Skeletal muscle cell (primary cell): ENCODE measurements at regions not wholly inside any gene's neighbourhood (a gene's known extent, or its start where the extent isn't known, plus 50 kb on each side); places are given as distances from the start of the nearest gene placed in this dataset.

Experiments
- DNase-seq: peaks from one replicate; pipeline ENCODE4 v3.0.0-alpha.2; 2010; ENCODE audit warnings: low read depth
- H3K4me3 ChIP-seq: 2 replicates; pipeline ENCODE4 v1.5.1; 2011; ENCODE audit warnings: low read depth, mild to moderate bottlenecking, control low read depth, low read length, moderate library complexity

DNA sequence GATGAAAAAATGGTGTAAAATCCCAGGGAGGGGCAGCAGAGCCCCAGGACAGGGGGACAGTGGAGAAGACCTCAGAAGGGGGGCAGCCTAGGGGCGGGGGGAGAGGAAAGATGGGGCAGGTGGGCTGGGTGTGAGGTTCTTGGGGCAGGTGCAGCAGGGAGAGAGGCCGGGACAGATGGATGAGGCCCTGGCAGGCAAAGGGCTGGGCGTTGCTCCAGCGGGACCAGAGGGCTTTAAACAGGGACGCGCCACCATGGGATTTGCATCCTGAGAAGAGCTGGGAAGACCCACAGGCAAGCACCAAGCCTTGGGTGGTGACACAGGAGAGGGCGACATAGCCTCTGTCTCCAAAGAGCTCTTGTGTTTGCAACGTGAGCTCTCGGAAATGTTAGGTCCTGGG is 1342.8 kb downstream of the TBC1D22A start:
- DNase-seq, result no peak
- no peak overlapping the region for H3K4me3 ChIP-seq

DNA sequence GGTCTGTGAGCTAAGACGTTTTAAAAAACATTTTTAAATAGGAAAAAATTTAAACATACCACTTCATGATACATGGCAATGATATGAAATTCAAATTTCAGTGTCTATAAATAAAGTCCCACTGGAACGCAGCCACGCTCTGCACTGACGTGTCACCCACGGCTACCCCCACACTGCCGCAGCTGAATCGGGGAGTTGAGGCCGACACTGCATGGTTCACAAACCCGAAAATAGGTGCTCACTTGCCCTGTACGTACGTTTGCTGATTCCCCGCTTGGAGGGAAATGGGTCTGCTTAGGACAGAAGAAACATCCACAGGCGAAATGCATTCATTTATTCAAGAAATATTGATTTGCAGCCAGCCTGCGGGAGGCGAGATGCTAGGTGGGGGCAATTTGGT is 1342.3 kb downstream of the TBC1D22A start:
- DNase-seq, result no peak
- H3K4me3 ChIP-seq, result no peak overlapping the region

DNA sequence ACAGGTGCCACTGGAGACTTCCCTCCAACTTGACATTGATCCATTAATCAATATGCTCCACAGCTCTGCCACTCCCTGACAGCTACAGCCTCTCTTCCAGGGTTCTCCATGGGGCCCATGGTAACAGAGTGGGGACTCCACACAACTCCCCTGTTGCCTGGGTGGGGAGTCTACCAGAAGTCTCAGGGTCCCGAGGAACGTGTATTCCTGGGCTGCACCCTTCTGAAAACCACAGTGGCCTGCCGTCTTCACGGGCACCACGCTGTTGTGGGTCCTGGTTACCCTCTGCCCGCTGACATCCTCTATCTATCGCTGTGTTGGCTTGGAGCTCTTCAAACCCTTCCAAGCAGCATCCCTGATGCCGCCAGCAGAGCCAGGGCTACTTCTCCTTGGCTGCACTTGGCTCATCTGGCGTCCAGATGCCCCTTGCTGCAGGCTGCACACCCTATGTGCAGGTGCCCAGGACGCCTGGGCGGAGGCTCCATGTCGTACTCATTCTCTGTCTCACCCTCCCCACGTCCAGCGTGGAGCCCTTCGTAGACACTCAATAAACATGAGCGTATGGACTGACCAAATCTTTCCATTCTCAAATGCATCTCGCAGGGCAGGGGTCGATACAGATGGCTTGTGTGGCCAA is 1341.8 kb downstream of the TBC1D22A start:
- no peak for DNase-seq
- H3K4me3 ChIP-seq, result no peak overlapping the region

DNA sequence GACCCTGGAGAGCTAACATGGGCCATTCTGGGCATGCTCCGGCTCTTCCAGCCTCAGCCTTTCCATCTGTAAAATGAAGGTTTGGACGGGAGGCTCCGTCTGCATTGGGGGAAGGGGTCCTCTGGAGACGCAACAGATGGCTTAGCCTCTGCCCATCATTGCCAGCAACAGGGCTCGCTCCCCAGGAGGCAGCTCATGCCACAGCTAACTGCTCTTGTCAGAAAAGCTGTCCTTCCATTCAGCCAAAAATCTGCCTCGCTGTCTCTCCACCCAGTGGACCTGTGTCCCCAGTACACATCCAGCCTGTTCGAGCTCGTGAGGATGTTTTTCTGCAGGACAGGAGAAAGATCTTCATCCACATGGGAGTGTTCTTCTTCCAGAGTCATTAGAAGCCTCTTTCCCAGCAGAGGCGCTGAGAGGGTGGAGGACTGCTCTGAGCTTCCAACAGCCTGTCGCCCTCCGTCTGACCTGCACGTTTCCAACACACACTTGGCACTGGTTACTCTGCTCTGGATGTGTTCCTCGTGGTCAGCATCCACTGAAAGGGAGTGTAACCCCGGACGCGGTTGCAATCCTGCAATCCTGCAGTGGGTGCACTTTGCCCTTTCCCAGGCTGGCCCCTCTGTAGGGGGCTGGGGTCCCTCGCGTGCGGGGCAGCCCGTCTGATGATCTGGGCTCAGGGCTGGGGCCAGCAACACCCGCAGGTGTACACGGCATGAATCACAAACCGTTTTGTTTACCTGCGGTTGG is 1340.9 kb downstream of the TBC1D22A start:
- no peak overlapping the region for H3K4me3 ChIP-seq
- no peak for DNase-seq

DNA sequence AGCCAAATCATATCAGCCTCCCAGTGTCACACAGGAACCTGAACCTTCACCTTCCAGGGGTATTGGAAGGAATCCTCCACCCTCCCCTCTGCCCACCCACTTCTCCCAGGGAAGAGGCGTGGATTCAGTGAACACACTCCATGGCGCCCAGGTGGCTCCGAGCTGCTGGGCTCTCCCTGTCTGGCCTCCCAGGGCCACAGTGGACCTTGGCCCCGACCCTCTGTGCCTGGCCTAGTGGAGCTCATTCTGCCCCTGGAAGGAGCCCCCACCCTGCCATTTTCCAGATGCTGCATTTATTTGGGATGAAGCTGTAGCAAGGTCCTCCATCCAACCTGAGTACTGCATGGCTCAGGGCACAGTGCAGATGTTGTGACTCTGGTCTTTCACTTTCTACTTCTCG is 1340.1 kb downstream of the TBC1D22A start:
- no peak for DNase-seq

DNA sequence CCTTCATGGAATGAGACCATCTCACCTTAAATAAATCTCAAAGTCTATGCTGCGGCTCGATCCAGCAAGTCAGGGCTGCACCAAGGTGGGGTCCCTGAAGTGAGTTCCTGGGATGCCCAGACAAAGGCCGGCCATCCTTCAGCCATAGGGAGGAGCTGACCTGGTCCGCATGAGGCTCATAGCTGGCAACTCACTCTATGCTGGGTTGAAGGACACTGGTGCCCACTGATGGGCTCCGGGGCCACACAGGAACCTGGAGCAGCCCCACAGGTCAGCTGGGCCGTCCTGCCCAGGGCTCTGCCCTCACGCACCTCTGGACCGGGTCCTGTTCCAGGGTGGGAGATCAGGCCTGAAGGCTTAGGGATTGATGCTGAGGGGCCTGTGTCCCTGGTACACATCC is 1339.3 kb downstream of the TBC1D22A start:
- no peak for DNase-seq
- H3K4me3 ChIP-seq, result no peak overlapping the region

More for the DNA sequence above, 1340.1 kb downstream of the TBC1D22A start:
- no peak overlapping the region for H3K4me3 ChIP-seq

DNA sequence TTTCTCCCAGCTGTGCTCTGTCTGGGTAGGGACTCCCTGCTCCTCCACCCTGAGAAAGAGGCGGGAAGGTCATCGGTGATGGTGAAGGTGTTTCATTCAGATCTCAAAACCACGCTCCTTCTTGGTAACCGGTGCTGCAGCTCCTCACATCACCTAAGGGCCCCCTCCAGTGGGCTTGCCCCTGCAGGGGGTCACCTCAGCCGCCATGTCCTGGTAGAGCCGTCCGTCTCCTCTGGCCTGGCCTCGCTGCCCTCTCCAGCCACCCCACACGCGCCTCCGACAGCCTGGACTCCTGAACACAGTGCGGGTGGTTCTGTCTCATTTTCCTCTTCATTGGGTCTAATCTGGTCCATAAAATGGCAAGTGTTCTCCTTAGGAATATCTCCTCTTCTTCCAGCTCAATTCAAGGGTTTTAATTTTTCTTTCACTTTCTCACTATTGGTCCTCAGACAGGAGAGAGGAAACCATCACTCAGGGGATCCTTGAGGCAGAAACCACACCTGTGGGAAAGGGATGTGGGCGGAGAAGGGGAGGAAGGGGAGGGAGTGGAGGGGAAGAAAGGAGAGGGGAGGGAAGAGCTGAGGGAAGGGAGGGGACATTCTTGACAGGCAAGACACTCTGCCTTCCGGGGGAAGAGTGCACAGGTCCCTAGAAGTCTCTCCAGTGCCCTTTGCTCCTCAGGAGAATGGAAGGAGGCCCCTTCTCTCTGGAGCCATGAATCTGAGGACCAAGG is 1338.4 kb downstream of the TBC1D22A start:
- H3K4me3 ChIP-seq, result no peak overlapping the region
- DNase-seq, result no peak

DNA sequence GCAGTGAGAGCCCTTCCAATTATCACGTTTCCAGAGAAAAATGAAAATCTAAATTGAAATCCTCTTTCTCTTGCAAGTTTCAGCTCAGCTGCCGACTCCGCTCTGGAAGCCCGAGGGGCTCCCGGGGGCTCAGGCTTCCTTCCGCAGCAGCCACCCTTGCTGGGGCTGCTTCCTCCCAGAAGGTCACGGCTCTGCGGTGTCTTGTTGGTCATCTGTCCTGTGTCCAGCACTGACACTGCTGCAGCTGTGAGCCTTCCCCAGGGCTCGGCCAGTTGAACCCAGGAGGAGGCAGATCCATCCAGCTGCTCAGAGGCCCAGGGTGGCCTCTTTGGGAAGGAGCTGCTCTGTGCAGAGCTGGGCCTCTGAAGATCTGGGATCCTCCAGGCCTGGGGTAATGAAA is 1337.2 kb downstream of the TBC1D22A start:
- no peak for DNase-seq
- no peak overlapping the region for H3K4me3 ChIP-seq

DNA sequence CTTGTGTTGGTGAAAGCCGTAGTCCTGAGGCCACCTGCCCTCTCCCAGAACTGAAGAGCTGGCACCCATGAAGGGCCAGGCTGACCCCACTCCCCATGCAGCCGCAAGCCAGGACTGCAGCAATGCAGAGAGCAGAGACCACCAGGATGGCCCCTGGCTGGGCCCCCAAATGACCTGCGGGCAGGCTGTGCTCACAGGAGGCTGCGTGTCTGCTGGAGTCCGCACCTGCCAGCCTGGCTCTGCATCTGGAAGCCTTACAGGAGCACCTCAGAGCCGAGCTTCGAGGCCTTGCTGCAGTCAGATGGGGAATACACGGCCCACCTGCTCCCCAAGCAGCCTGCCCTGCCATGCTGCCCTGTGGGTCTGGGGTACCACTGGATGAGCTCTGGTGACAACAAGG is 1336.8 kb downstream of the TBC1D22A start:
- no peak overlapping the region for H3K4me3 ChIP-seq
- no peak for DNase-seq

DNA sequence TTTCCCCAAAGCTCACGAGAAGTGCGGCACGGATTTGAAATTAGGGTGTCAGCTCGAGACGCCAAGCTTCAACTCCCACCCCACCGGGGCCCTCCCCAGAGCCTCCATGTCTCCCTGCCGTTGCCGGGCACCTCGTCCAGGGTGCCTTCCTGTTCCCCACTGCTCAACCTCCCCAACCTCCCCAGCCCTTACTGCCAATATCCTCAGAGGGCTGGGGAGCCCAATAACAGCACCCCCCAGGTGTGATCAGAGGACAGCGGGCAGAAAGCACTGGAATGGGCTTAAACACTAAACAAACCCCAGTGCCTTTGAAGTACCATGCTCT is 1336.4 kb downstream of the TBC1D22A start:
- H3K4me3 ChIP-seq, result no peak overlapping the region
- DNase-seq, result no peak

DNA sequence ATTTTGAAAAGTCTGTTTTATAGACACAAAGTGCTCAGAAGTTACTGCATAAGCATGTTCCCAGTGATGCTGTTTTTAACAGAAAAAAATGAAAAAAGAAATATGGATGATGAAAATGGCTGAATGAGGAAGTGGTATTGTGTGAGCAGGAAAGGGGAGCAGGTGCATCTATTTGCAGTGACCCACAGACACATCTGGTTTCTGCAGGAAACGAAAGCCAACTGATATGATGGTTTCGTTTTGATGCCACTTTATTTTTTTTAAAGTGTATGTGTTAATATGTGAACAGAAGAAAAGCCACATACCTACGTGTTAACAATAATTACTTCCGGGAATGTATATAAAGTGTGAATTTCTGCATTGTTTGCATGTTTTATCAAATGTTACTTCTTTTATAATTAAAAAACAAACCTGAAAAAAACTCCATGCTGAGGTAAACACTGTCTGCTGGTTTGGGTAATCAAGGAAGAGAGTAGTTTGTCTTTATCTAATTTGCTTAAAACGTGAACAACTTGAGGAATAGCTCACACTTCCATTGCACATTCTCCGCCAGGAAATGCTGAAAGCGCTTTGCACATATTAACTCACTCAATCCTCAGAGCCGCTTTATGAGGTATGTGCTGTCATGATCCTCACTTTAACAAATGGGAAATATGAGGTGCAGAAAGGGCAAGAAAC is 1335.9 kb downstream of the TBC1D22A start:
- no peak for DNase-seq
- H3K4me3 ChIP-seq, result no peak overlapping the region

DNA sequence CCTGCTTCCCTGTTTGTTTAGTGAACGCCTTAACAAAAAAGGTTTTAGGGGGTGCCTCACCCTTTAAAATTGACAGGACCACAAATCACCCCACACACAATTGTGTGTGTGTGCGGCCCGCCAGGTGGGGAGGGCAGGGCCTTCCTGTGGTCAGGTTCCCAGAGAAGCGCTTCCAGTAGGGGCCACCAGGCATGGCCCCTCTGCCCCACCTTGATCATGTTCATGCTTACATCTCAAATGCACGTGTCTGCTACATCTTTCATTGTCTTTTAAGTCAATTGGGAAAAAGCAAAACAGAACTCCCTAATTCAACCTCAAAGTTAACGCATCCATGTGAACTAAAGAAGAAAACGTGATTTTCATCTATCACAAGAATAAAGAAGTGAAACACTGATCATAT is 1335.3 kb downstream of the TBC1D22A start:
- H3K4me3 ChIP-seq, result no peak overlapping the region
- DNase-seq, result no peak

DNA sequence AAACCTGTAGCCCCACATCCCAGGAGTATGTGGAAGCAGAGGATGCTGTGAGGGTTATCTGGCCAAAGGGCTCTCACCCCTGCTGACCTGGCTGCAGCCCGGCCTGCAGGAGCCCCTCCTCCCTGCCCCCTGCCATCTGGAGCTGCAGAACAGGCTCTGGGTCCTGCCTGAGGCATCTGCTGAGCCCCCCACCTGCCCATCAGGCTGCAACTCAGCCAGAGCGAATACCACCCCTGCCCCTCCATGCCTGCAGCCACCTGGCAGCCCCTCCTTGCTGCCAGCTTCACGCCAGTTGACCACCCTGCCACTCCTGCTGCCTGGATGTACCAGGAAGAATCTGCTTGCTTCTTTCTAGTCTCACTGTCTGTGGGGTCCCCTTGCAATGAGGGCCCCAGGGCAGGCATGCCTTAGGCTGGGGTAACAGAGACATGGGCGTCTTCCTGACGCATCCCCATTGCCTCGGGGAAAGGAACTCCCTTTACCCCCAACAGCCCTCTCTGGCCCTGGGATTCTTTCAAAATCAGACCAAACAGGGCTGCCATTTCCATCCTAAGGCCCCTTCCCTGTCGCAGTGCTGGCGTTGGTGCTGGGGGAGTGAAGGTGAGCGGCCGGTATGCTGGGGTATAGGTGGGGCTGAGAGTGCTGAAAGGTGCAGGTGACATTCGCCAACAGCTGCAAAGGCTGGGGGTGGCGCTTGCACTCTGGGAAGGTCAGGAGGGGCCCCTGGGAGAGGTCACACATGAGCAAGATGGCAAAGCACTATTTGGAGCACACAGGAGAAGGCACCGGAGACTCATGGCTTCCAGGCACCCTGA is 1334.6 kb downstream of the TBC1D22A start:
- H3K4me3 ChIP-seq, result no peak overlapping the region
- DNase-seq, result no peak

DNA sequence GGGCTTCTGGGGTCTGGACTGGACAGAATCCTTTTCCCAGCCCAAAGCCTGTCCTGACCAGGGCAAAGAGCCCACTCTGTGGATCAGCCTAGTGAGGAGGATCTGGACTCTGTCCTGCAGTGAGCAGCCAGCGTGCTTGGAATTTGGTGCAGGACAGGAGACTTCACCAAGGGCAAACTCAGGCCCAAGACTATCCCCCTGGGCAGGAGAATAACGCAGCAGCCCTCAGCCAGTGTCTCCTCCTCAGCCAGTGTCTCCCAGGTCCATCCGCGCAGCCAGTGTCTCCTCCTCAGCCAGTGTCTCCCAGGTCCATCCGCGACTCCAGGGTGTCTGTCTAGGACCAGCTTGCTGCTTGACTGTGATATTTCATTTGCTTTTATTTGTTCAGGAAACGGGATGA is 1334.0 kb downstream of the TBC1D22A start:
- H3K4me3 ChIP-seq, result no peak overlapping the region
- no peak for DNase-seq

DNA sequence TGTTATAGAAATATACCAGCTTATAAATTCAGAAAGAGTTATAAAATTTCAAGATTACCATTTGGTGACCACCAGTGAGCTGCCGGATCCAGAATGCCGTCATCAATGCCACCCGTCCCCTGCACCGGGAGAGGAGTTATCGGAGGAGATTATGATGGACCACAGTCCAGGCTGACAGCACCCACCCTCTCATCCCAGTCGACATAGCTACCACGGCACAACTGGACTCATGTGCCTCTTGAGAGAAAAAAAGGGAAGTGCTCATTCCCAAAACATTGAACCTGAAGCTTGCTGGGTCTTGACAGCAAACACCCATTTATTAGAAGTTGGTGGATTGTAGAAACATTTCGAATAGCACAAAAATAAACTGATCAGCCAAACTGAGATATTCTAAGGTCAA is 1331.5 kb downstream of the TBC1D22A start:
- H3K4me3 ChIP-seq, result no peak overlapping the region
- no peak for DNase-seq

DNA sequence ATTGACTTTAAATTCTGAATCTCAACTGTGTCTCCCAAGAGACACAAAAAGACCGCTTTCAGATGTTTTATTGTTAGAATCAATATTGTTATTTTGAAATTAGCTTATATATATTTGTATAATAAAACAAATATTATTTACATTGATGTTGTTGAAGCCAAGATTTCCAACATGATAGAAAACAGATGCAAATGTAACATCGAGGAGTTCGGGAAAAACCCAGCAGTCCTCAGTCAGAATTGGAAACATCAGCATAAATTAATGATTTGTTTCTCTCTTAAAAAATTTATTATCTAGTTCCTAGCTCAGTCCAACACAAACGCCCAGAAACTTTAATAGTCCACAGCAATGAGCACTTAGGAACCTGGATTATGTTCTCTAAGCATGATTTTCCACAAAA is 1330.4 kb downstream of the TBC1D22A start:
- H3K4me3 ChIP-seq, result no peak overlapping the region
- no peak for DNase-seq

DNA sequence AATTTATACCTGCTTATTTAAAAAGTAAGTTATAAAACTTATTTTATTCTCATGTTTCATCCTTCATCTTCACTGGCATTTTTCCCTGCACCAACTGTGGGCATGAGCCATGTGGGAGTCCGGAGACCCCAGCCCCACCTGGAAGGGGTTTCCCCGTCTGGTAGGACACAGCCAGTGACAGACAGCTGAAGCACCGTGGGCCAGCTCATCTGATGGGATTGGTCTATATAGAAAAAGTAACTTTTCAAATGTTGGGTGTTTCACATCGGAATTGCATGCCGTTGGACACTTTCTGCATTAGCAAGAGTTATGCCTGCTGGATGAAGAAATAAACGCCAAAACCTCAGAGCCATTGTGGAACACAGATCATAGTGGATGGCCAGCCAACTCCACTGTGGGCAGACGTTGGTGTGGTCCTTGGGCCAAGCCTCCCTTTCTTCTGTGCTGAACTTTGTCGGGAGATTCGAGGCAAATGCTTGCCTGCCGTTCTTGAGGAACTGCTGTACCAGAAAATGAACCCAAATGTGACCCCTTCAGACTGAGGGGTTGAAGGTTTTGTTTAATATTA is 1329.3 kb downstream of the TBC1D22A start:
- no peak overlapping the region for H3K4me3 ChIP-seq
- DNase-seq, result no peak

DNA sequence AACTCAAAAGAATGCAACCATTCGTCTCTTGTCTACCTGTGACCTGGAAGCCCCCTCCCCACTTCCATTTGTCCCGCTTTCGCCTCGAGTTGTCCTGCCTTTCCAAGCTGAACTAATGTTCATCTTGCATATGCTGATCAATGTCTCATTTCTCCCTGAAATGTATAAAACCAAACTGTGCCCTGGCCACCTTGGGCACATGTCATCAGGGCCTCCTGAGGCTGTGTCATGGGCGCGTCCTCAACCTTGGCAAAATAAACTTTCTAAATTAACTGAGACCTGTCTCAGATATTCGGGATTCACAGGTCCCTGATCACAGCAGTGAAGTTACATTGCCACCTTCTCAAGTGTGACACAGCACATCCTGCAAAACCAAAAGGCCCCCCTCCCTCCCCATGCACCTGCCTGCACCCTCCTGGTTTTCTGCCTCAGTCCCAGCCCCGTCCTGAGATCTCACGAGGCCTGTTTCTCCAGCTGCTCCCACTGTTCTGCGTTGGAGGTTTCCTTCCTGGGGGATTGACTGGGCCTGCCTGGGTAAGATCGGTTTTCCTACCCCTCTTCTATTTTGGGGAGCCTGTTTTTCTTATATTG is 1328.7 kb downstream of the TBC1D22A start:
- H3K4me3 ChIP-seq, result no peak overlapping the region
- DNase-seq, result no peak

DNA sequence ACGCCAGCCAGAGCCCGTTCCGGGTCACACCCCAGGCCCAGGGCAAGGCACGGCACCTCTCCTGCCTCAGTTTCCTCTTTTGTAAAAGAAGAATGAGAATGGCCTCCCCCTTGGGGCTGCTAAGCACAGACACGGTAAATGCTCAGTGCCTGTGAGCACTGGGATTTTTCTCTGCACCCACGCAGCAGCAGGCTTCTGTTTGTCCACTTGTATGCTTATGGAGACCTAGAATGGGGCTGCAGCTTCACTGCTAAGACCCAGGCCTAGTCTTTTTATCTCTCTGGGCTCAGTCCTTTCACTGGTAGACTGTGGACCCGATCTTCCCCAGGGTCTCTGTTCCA is 1327.9 kb downstream of the TBC1D22A start:
- no peak for DNase-seq
- H3K4me3 ChIP-seq, result no peak overlapping the region
